ENCODE measurements at regions not wholly inside any gene's neighbourhood (a gene's known extent, or its start where the extent isn't known, plus 50 kb on each side); places are given as distances from the start of the nearest gene placed in this dataset.

- H3K9ac ChIP-seq (ENCODE audit: insufficient read depth, low read length) = no peak overlapping the region
- no peaks in the 10 kb centered on the region for H3K27me3 ChIP-seq (ENCODE audit: control insufficient read depth, insufficient read depth, low read length)
- no peaks in the 10 kb centered on the region for H3K79me2 ChIP-seq (ENCODE audit: control insufficient read depth, insufficient read depth, low read length)
- no peak overlapping the region for H3K27ac ChIP-seq (ENCODE audit: insufficient read depth, low read length)
- H3K9me3 ChIP-seq (ENCODE audit: control insufficient read depth, insufficient read depth, low read depth, low read length) = no peaks in the 10 kb centered on the region
- TF ChIP-seq EZH2 (IDR thresholded peaks at IDR 0.05; ENCODE audit: low read length, missing control alignments) = no peak
- no peak for TF ChIP-seq CTCF (conservative IDR thresholded peaks at IDR 0.05 in 1 of 2, IDR thresholded peaks at IDR 0.05 in 1 of 2; ENCODE audit: low read depth in 1 of 2, low read length in 2 of 2)
- H3K36me3 ChIP-seq (ENCODE audit: control insufficient read depth, insufficient read depth, low read length) = no peaks in the 10 kb centered on the region
- H3K4me1 ChIP-seq (ENCODE audit: control insufficient read depth, extremely low read depth, insufficient read depth, low read length) = no peaks in the 10 kb centered on the region
- no peak overlapping the region for H3K4me2 ChIP-seq (ENCODE audit: extremely low read depth, insufficient read depth, low read length)
- peak in 1 of 2 donors; percentile 56 for DNase-seq (ENCODE audit: low read depth in 2 of 2)
- H3K4me3 ChIP-seq (replicated peaks in 1 of 4; ENCODE audit: control extremely low read depth in 1 of 4, insufficient read depth in 1 of 4, low read depth in 3 of 4, low read length in 4 of 4) = no peak overlapping the region
- H4K20me1 ChIP-seq (ENCODE audit: control insufficient read depth, extremely low read depth, insufficient read depth, low read length) = no peaks in the 10 kb centered on the region
- H2AFZ ChIP-seq (ENCODE audit: low read length) = no peak overlapping the region
Observed at GRCh38 chr18:64639536-64639935, 490.6 kb upstream of the LINC00305 start.

- Histone ChIP-seq H3K4me3 (replicated peaks in 1 of 4; ENCODE audit: control extremely low read depth in 1 of 4, insufficient read depth in 1 of 4, low read depth in 3 of 4, low read length in 4 of 4) (no peak overlapping the region), H4K20me1 (ENCODE audit: control insufficient read depth, extremely low read depth, insufficient read depth, low read length) (no peaks in the 10 kb centered on the region), H3K27me3 (ENCODE audit: control insufficient read depth, insufficient read depth, low read length) (no peaks in the 10 kb centered on the region), H3K79me2 (ENCODE audit: control insufficient read depth, insufficient read depth, low read length) (no peaks in the 10 kb centered on the region), H3K4me1 (ENCODE audit: control insufficient read depth, extremely low read depth, insufficient read depth, low read length) (no peaks in the 10 kb centered on the region), H3K27ac (ENCODE audit: insufficient read depth, low read length) (no peak overlapping the region), H2AFZ (ENCODE audit: low read length) (no peak overlapping the region), H3K4me2 (ENCODE audit: extremely low read depth, insufficient read depth, low read length) (no peak overlapping the region), H3K9me3 (ENCODE audit: control insufficient read depth, insufficient read depth, low read depth, low read length) (no peaks in the 10 kb centered on the region), H3K36me3 (ENCODE audit: control insufficient read depth, insufficient read depth, low read length) (no peaks in the 10 kb centered on the region), H3K9ac (ENCODE audit: insufficient read depth, low read length) (no peak overlapping the region)
- TF ChIP-seq CTCF (conservative IDR thresholded peaks at IDR 0.05 in 1 of 2, IDR thresholded peaks at IDR 0.05 in 1 of 2; ENCODE audit: low read depth in 1 of 2, low read length in 2 of 2) = no peak
- no peak for TF ChIP-seq EZH2 (IDR thresholded peaks at IDR 0.05; ENCODE audit: low read length, missing control alignments)
- DNase-seq (ENCODE audit: low read depth in 2 of 2) = no peak
Observed at GRCh38 chr18:64620971-64621560, 472.2 kb upstream of the LINC00305 start.

- Histone ChIP-seq H2AFZ (ENCODE audit: low read length) (no peak overlapping the region), H4K20me1 (ENCODE audit: control insufficient read depth, extremely low read depth, insufficient read depth, low read length) (no peaks in the 10 kb centered on the region), H3K4me3 (replicated peaks in 1 of 4; ENCODE audit: control extremely low read depth in 1 of 4, insufficient read depth in 1 of 4, low read depth in 3 of 4, low read length in 4 of 4) (no peak overlapping the region), H3K4me1 (ENCODE audit: control insufficient read depth, extremely low read depth, insufficient read depth, low read length) (no peaks in the 10 kb centered on the region), H3K27me3 (ENCODE audit: control insufficient read depth, insufficient read depth, low read length) (no peaks in the 10 kb centered on the region), H3K27ac (ENCODE audit: insufficient read depth, low read length) (no peak overlapping the region), H3K9me3 (ENCODE audit: control insufficient read depth, insufficient read depth, low read depth, low read length) (no peaks in the 10 kb centered on the region), H3K79me2 (ENCODE audit: control insufficient read depth, insufficient read depth, low read length) (no peaks in the 10 kb centered on the region), H3K4me2 (ENCODE audit: extremely low read depth, insufficient read depth, low read length) (no peak overlapping the region), H3K9ac (ENCODE audit: insufficient read depth, low read length) (no peak overlapping the region), H3K36me3 (ENCODE audit: control insufficient read depth, insufficient read depth, low read length) (no peaks in the 10 kb centered on the region)
- DNase-seq (ENCODE audit: low read depth in 2 of 2) = no peak
- no peak for TF ChIP-seq CTCF (conservative IDR thresholded peaks at IDR 0.05 in 1 of 2, IDR thresholded peaks at IDR 0.05 in 1 of 2; ENCODE audit: low read depth in 1 of 2, low read length in 2 of 2)
- no peak for TF ChIP-seq EZH2 (IDR thresholded peaks at IDR 0.05; ENCODE audit: low read length, missing control alignments)
Observed at GRCh38 chr18:64618390-64618789, 469.5 kb upstream of the LINC00305 start.

Data from fibroblast of lung (primary cell).